Panc1 (cell line): ENCODE measurements at regions not wholly inside any gene's neighbourhood (a gene's known extent, or its start where the extent isn't known, plus 50 kb on each side); places are given as distances from the start of the nearest gene placed in this dataset.

Source experiments
- CTCF ChIP-seq: fragments of 450-650 bp; IDR thresholded peaks from 2 replicates; pipeline ENCODE4 v1.5.1; 2017; ENCODE audit warnings: mild to moderate bottlenecking
- POLR2AphosphoS5 ChIP-seq: IDR thresholded peaks from 2 replicates; pipeline ENCODE4 v1.6.1; 2012; ENCODE audit warnings: mild to moderate bottlenecking, low read depth, low read length, moderate library complexity
- SIN3A ChIP-seq: IDR thresholded peaks from 2 replicates; pipeline ENCODE4 v1.6.1; 2012; ENCODE audit warnings: low read depth, mild to moderate bottlenecking, low read length, moderate library complexity, borderline replicate concordance; ENCODE audit not compliant: insufficient read depth

- TF ChIP-seq CTCF (no peak), POLR2AphosphoS5 (no peak), SIN3A (no peak)
Observed at GRCh38 chr1:99553301-99553700, 92.6 kb upstream of the PALMD start.
